Panc1 (cell line): ENCODE measurements at regions not wholly inside any gene's neighbourhood (a gene's known extent, or its start where the extent isn't known, plus 50 kb on each side); places are given as distances from the start of the nearest gene placed in this dataset.

Experiments used
- ATAC-seq: fragments of 200-7000 bp; cut with Tn5 transposase; 2 replicates; pipeline ENCODE4 v1.9.1; 2020; ENCODE audit warnings: mild to moderate bottlenecking, moderate library complexity
- BruUV-seq: library from RNA; stranded (reverse); fragments of 400-500 nt; replicated peaks from 2 replicates; lab custom pipeline; 2021; lab: Mats Ljungman, UMichigan
- CTCF ChIA-PET: fragments of 300-600 bp; sonication (Branson Sonifier 250); formaldehyde crosslinking; loops from one replicate; lab custom pipeline; 2022; ENCODE audit warnings: antibody characterized with exemption; lab: Charles Lee
- POLR2A ChIA-PET: fragments of 300-600 bp; sonication (Branson Sonifier 250); formaldehyde crosslinking; loops from one replicate; lab custom pipeline; 2022; ENCODE audit warnings: antibody characterized with exemption; lab: Charles Lee
- DNase-seq: peaks from one replicate; pipeline ENCODE4 v3.0.0-alpha.2; 2010; ENCODE audit warnings: low read depth, low spot score
- H3K27ac ChIP-seq: 2 replicates; pipeline ENCODE4 v1.5.1; 2011; ENCODE audit warnings: mild to moderate bottlenecking, low read length, inconsistent platforms
- H3K27me3 ChIP-seq: fragments of 200-500 bp; sonication (Bioruptor generic); 2 replicates; pipeline ENCODE4 v1.6.0; 2014; ENCODE audit warnings: low read length, inconsistent platforms; ENCODE audit not compliant: control insufficient read depth, insufficient read depth
- H3K36me3 ChIP-seq: fragments of 200-500 bp; sonication (Bioruptor generic); 2 replicates; pipeline ENCODE4 v1.5.1; 2014; ENCODE audit warnings: inconsistent platforms, mild to moderate bottlenecking, low read length, moderate library complexity; ENCODE audit not compliant: control insufficient read depth, insufficient read depth
- H3K4me1 ChIP-seq: 2 replicates; pipeline ENCODE4 v1.5.1; 2011; ENCODE audit warnings: inconsistent platforms, mild to moderate bottlenecking, low read length, moderate library complexity; ENCODE audit not compliant: control insufficient read depth, insufficient read depth
- H3K4me3 ChIP-seq, 2 experiments: 2 replicates each; pipeline ENCODE4 v1.5.1; 2011 to 2012; ENCODE audit warnings: low read depth in 2 of 2, low read length in 2 of 2, mild to moderate bottlenecking in 2 of 2, inconsistent platforms in 1 of 2, moderate library complexity in 1 of 2
- H3K9me3 ChIP-seq: fragments of 200-500 bp; sonication (Bioruptor generic); 2 replicates; pipeline ENCODE4 v1.5.1; 2014; ENCODE audit warnings: low read depth, mild to moderate bottlenecking, inconsistent platforms, low read length, moderate library complexity; ENCODE audit not compliant: control insufficient read depth, insufficient read depth
- POLR2AphosphoS5 ChIP-seq: IDR thresholded peaks from 2 replicates; pipeline ENCODE4 v1.6.1; 2012; ENCODE audit warnings: mild to moderate bottlenecking, low read depth, low read length, moderate library complexity
- SIN3A ChIP-seq: IDR thresholded peaks from 2 replicates; pipeline ENCODE4 v1.6.1; 2012; ENCODE audit warnings: low read depth, mild to moderate bottlenecking, low read length, moderate library complexity, borderline replicate concordance; ENCODE audit not compliant: insufficient read depth
- TCF7L2 ChIP-seq: IDR thresholded peaks from 2 replicates; pipeline ENCODE4 v1.6.1; 2011; ENCODE audit warnings: mild to moderate bottlenecking, low read depth, low read length, inconsistent platforms
- in situ Hi-C: cut with HindIII; loops from 2 replicates; pipeline ENCODE4 v1.10.0; 2016; ENCODE audit warnings: low sequenced_read_pairs, low pct_unique_long_range_greater_than_20kb
- intact Hi-C: fragments of 100-400 bp; cut with micrococcal nuclease; formaldehyde crosslinking; loops from one replicate; pipeline ENCODE4 v1.10.0; 2022; ENCODE audit not compliant: unreplicated experiment
- TF ChIP-seq, protein P1 (sequence below), 2 experiments: IDR thresholded peaks; 2 replicates each; pipeline ENCODE4 v1.6.1; 2011 to 2012; ENCODE audit warnings: low read depth in 2 of 2, control low read depth in 1 of 2, low read length in 1 of 2, mild to moderate bottlenecking in 1 of 2, moderate library complexity in 1 of 2; ENCODE audit not compliant: insufficient read depth in 1 of 2
- TF ChIP-seq, protein P2 (sequence below): fragments of 450-650 bp; IDR thresholded peaks from 2 replicates; pipeline ENCODE4 v1.5.1; 2017; ENCODE audit warnings: mild to moderate bottlenecking

- BruUV-seq, result no TSS peak
- Histone ChIP-seq H3K36me3 (no peaks in the 10 kb centered on the region), H3K4me1 (no peaks in the 10 kb centered on the region), H3K27ac (no peak overlapping the region), H3K9me3 (no peaks in the 10 kb centered on the region), H3K27me3 (no peaks in the 10 kb centered on the region; the same call in 1 of the 2 replicates), H3K4me3 (no peak overlapping the region)
- TF ChIP-seq POLR2AphosphoS5 (no peak), SIN3A (no peak), TCF7L2 (no peak)
- TF ChIP-seq, protein P1, sequence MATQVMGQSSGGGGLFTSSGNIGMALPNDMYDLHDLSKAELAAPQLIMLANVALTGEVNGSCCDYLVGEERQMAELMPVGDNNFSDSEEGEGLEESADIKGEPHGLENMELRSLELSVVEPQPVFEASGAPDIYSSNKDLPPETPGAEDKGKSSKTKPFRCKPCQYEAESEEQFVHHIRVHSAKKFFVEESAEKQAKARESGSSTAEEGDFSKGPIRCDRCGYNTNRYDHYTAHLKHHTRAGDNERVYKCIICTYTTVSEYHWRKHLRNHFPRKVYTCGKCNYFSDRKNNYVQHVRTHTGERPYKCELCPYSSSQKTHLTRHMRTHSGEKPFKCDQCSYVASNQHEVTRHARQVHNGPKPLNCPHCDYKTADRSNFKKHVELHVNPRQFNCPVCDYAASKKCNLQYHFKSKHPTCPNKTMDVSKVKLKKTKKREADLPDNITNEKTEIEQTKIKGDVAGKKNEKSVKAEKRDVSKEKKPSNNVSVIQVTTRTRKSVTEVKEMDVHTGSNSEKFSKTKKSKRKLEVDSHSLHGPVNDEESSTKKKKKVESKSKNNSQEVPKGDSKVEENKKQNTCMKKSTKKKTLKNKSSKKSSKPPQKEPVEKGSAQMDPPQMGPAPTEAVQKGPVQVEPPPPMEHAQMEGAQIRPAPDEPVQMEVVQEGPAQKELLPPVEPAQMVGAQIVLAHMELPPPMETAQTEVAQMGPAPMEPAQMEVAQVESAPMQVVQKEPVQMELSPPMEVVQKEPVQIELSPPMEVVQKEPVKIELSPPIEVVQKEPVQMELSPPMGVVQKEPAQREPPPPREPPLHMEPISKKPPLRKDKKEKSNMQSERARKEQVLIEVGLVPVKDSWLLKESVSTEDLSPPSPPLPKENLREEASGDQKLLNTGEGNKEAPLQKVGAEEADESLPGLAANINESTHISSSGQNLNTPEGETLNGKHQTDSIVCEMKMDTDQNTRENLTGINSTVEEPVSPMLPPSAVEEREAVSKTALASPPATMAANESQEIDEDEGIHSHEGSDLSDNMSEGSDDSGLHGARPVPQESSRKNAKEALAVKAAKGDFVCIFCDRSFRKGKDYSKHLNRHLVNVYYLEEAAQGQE (IDR thresholded peaks at IDR 0.05; ENCODE audit: insufficient read depth in 1 of 2, low read depth in 2 of 2, low read length in 1 of 2), result no peak
- TF ChIP-seq, protein P2, sequence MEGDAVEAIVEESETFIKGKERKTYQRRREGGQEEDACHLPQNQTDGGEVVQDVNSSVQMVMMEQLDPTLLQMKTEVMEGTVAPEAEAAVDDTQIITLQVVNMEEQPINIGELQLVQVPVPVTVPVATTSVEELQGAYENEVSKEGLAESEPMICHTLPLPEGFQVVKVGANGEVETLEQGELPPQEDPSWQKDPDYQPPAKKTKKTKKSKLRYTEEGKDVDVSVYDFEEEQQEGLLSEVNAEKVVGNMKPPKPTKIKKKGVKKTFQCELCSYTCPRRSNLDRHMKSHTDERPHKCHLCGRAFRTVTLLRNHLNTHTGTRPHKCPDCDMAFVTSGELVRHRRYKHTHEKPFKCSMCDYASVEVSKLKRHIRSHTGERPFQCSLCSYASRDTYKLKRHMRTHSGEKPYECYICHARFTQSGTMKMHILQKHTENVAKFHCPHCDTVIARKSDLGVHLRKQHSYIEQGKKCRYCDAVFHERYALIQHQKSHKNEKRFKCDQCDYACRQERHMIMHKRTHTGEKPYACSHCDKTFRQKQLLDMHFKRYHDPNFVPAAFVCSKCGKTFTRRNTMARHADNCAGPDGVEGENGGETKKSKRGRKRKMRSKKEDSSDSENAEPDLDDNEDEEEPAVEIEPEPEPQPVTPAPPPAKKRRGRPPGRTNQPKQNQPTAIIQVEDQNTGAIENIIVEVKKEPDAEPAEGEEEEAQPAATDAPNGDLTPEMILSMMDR, result no peak
- intact Hi-C loops, result loop anchor here (5.0 kb wide), 2 partner anchors 91 to 151 kb away; partner anchors contain the start of gene ATL2
- DNase-seq (no peak), ATAC-seq (no peak)
- CTCF ChIA-PET, result interaction anchor here (0.6 kb wide), 1 partner anchor 18 kb away, joined by 3 read pairs; no protein-coding TSS in a partner anchor
- in situ Hi-C loops, result no loop called here
- POLR2A ChIA-PET, result interaction anchor here (0.6 kb wide), 2 partner anchors 80 to 143 kb away, joined by 3 to 4 read pairs; no protein-coding TSS in a partner anchor
Measured at GRCh38 chr2:38467768-38468455, 90.8 kb upstream of the ATL2 start.

DNA sequence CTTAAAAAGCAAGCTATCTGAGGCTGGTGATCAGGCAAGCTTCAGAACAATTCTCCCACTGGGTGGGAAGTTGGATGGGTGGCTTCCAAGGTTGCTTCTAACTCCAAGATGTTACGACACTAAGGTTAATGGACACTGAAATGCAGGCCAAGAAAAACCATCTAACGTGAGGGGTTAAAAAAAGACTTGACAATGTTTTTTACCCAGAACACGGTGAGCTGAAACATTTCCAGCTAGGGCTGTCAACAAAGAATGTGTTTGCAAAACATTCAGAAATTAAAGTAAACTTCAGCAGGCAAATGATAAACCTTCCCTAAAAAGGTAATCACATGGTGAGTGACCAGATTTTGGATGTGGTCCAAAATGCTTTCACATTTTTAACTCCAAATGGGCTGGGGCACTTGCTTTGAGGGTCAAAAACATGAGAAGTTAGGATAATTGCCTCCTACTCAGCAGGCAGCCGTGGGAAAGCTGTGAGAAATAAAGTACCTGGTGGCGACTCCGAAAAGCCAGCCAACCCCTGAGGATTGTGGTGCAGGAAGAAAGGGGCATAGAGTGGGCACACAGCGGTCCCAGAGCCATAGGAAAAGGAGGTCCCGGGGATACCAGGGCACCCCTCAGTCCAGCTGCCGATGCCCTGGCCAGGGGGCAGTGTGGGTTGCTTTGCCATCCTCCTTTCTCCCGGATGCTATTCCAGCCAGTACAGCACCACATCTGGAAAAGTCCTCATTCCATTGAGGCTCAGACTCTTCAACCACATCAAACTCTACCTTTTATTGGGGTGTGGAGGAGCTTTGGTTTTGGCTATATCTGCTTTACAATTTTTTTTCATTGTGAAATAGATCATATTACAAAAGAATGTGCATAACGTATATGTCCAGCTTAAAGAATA is 90.0 kb upstream of the ATL2 start:
- POLR2A ChIA-PET, result interaction anchor here (0.6 kb wide), 2 partner anchors 81 to 142 kb away, joined by 3 to 4 read pairs; no protein-coding TSS in a partner anchor
- CTCF ChIA-PET, result interaction anchor here (0.5 to 1.8 kb wide), 4 partner anchors 17 to 1078 kb away, joined by 3 to 14 read pairs (median 6); no protein-coding TSS in a partner anchor
- Histone ChIP-seq H3K4me1 (no peaks in the 10 kb centered on the region), H3K36me3 (no peaks in the 10 kb centered on the region), H3K4me3 (no peak overlapping the region), H3K27me3 (no peaks in the 10 kb centered on the region; the same call in 1 of the 2 replicates), H3K9me3 (no peaks in the 10 kb centered on the region), H3K27ac (no peak overlapping the region)
- TF ChIP-seq TCF7L2, result no peak
- TF ChIP-seq, protein P2, result no peak
- TF ChIP-seq SIN3A, result no peak
- TF ChIP-seq, protein P1 (IDR thresholded peaks at IDR 0.05; ENCODE audit: insufficient read depth in 1 of 2, low read depth in 2 of 2, low read length in 1 of 2), result no peak
- no peak for TF ChIP-seq POLR2AphosphoS5
- no TSS peak for BruUV-seq
- DNase-seq (no peak), ATAC-seq (no peak)
- in situ Hi-C loops (no loop called here), intact Hi-C loops (loop anchor here (5.0 kb wide), 2 partner anchors 90 to 150 kb away; partner anchors contain the start of gene ATL2)
